GM12801 (cell line): ENCODE measurements at regions not wholly inside any gene's neighbourhood (a gene's known extent, or its start where the extent isn't known, plus 50 kb on each side); places are given as distances from the start of the nearest gene placed in this dataset.

ENCODE experiments used
- TF ChIP-seq, protein P1 (sequence below): IDR thresholded peaks from one replicate; pipeline ENCODE4 v1.5.1; 2011; ENCODE audit warnings: control low read depth; ENCODE audit not compliant: insufficient read length; ENCODE audit errors: extremely low read depth

DNA sequence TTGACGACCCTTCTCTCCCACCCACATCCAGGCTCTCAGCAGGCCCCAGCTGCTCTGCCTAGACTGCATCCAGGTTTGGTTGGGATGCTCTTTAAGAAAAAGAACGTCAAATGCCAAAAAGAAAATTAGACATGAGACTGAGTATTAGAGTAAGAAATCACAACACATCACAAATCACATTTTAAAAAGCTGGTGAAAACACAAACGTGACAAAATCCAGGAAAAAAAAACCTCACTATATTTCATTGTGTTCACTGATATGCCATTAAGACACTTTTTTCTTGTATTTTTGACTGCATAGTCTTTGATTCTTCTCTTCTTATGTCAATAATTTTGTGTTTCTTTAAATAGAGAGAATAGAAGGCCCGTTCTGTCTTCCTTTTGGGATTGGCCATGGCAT lies 243.7 kb downstream of the TLE3 start:
- TF ChIP-seq, protein P1, sequence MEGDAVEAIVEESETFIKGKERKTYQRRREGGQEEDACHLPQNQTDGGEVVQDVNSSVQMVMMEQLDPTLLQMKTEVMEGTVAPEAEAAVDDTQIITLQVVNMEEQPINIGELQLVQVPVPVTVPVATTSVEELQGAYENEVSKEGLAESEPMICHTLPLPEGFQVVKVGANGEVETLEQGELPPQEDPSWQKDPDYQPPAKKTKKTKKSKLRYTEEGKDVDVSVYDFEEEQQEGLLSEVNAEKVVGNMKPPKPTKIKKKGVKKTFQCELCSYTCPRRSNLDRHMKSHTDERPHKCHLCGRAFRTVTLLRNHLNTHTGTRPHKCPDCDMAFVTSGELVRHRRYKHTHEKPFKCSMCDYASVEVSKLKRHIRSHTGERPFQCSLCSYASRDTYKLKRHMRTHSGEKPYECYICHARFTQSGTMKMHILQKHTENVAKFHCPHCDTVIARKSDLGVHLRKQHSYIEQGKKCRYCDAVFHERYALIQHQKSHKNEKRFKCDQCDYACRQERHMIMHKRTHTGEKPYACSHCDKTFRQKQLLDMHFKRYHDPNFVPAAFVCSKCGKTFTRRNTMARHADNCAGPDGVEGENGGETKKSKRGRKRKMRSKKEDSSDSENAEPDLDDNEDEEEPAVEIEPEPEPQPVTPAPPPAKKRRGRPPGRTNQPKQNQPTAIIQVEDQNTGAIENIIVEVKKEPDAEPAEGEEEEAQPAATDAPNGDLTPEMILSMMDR, result no peak

DNA sequence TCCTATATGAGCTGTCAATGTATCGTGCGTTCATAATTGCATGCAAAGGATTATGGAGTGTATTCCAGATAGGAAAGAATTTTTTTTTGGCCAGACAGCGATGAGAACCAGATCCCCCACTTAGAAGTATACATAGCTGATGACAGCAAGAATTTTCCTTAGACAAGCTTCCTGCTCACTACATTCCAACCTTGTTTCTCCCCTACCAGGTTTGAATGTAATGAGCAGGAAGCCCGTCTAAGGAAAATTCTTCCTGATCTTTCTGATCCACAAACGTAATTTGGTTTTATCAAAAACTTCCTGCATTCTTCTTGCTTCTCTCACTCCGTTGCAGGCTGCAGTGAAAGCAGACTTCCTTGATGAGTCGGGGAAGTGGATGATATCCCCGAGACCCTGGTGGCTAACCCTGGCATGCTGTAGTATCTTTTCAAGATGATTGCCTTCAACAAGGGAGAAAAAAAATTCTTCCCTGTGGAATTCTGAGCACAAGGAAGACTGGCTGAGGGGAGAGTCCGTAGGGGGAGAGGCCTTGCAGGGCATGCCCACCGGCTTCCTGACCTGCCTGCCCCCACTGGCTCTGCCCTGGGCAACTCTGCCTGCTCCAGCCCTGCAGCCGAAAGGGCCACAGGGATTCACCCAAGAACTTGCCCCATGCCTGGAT lies 243.1 kb downstream of the TLE3 start:
- TF ChIP-seq, protein P1, result no peak

DNA sequence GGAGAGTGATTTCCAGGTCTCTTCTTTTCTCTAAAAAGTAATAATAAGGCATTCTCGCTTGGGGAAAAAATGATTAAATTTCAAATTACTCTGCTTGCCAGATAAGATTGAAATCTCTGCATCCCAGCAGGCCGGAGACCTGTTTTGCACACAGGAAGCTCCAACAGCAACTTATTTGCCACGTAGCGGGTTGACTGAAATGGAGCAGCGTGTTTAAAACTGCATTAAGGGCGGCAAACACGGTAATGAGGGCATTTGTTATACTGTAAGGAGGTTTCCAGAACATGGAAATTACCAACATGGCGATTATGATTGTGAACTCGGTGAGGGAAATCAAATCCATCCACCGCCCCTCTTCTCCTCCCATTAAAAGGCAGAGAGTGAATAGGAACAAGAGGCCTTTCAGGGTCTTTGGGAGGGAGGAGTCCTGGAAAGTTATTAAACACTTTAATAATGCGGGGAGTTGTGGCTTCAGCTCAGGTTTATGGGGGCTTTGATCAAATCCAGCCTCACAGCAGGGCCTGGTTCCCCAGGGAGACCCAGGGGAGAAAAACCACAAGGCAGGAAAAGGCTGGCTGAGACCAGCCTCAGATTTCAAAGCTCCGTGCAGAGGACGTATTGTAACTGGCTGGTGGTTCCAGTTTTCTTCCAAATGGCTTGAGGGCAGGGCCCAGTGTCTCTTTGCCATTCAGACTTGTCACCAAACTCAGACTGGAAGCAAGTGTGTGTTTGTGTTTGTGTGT lies 242.3 kb downstream of the TLE3 start:
- TF ChIP-seq, protein P1, result no peak

DNA sequence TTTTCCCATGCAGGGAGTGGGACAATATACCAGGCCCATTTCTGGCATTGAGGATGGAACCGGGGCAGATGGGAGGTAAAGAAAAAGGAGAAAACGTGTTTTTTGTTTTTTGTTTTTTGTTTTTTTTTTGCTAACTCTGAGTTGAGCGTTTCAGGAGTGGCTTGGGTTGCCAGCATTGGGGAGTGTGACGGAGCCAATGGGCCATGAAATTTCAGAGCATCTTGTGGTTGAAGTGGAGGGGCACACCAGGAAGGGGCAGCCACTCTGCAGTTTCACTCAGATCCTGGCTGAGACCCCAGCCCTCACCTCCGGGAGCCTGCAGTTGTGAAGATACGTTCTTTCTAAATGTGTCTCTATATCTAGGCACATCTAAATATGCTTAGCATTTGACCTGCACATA lies 240.5 kb downstream of the TLE3 start:
- TF ChIP-seq, protein P1, result no peak

DNA sequence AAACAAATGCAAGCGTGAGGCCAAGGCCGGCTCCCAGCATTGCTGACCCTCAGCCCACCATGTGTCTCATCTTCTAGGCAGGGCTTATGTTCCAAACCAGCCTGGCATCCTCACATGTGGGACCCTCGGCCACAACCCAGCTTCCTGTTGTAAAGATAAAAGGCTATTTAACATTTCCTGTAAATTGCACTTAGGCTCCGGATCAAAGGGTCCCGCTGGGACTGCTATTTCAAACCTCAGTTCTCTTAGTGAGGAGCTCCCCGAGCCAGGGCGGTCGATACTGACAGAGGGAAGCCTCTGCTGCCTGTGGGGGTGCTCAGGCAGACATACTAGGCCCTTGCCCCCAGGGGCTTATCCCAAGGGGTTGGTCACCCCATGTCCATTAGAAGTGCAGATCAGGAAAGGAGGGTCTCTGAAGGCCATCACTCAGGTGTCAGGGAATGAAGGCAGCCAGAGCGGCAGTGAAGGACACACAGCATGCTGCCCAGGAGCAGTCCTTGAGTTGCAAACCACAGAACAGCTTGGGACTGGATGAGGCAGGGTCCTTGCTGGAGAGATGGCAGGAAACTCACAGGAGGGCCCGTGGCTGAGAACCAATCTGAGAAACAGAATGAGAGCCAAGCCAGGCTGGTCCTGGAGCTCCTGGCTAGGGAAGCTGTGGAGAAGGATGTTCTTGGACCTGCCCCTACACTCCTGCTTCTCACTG lies 239.9 kb downstream of the TLE3 start:
- TF ChIP-seq, protein P1, result no peak

DNA sequence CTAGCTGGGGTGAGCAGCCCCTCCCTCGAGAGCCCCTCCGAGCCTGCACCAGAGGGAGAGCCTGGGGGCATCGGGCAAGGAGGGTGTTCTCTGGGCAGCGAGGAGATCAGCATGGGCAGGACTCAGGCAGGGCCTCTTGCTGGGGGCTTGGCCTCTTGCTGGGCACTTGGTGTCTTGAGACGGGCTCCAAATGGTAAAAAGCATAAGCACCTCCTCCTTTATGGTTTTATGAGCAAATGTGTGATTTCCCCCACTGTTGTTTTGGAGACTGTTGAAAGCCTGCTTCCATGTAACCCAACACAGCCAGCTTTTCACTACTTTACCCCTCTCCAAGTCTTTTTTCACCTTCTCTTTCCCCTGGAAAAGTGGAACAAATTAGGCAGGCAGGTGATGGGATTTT lies 239.3 kb downstream of the TLE3 start:
- TF ChIP-seq, protein P1, result no peak

DNA sequence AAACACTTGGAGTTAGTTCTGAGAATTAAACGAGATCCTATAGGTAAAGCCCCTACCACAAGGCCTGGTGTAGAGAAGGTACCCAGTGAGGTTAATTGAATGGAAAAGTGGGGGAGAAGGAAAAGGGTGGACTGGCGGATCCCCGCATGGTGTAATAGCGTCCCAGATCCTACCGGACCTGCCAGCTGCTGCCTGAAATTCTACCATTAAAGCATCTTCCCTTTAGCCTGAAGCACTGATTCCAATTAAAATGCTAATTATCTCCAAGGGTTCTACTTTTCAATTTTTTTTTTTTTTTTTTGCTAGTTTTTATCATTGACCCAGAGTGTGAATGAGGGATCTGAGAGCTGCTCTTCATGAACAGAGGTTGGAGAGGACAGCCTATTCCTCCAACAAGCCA lies 237.9 kb downstream of the TLE3 start:
- TF ChIP-seq, protein P1, result no peak
